Testis (tissue), 2 donors: ENCODE measurements at regions not wholly inside any gene's neighbourhood (a gene's known extent, or its start where the extent isn't known, plus 50 kb on each side); places are given as distances from the start of the nearest gene placed in this dataset.

Source experiments
- DNase-seq: peaks from one replicate; pipeline ENCODE4 v3.0.0-alpha.2; 2019
- H3K27ac ChIP-seq, 2 donors: fragments of 200-600 bp; sonication (generic); one replicate each; pipeline ENCODE4 v1.5.1; 2019
- H3K27me3 ChIP-seq: fragments of 200-600 bp; sonication (generic); one replicate; pipeline ENCODE4 v1.5.1; 2019
- H3K36me3 ChIP-seq: fragments of 200-600 bp; sonication (generic); one replicate; pipeline ENCODE4 v1.5.1; 2017; ENCODE audit warnings: low read depth; ENCODE audit errors: missing control alignments
- H3K4me1 ChIP-seq: fragments of 200-600 bp; sonication (generic); one replicate; pipeline ENCODE4 v1.5.1; 2019
- H3K4me3 ChIP-seq, 2 donors: fragments of 200-600 bp; sonication (generic); one replicate each; pipeline ENCODE4 v1.5.1; 2017 to 2019
- H3K9me3 ChIP-seq: fragments of 200-600 bp; sonication (generic); one replicate; pipeline ENCODE4 v1.5.1; 2017
- POLR2A ChIP-seq: fragments of 450-650 bp; IDR thresholded peaks from one replicate; pipeline ENCODE4 v1.6.1; 2017; ENCODE audit warnings: antibody characterized with exemption, mild to moderate bottlenecking, moderate library complexity
- WGBS, 2 donors: methylation state at CpG; one replicate each; pipeline ENCODE4 v1.1.5; 2018; 5-methylcytosine and 5-hydroxymethylcytosine counted together
- intact Hi-C: fragments of 100-400 bp; cut with DNase I; formaldehyde crosslinking; loops from one replicate; pipeline ENCODE4 v1.15.1; 2023; ENCODE audit warnings: low total_unique reads
- TF ChIP-seq, protein P1 (sequence below), 3 experiments: fragments of 450-650 bp in 2 of 3; fragments of 200-600 bp in 1 of 3; sonication (generic) in 1 of 3; IDR thresholded peaks; one replicate each; pipeline ENCODE4 v1.5.1; 2016 to 2019; ENCODE audit warnings: antibody characterized with exemption in 3 of 3, mild to moderate bottlenecking in 2 of 3, moderate library complexity in 1 of 3

- intact Hi-C loops: no loop called here
These were observed 662.4 kb downstream of the SLITRK1 start for GRCh38 chr13:83219832-83220231.

DNA sequence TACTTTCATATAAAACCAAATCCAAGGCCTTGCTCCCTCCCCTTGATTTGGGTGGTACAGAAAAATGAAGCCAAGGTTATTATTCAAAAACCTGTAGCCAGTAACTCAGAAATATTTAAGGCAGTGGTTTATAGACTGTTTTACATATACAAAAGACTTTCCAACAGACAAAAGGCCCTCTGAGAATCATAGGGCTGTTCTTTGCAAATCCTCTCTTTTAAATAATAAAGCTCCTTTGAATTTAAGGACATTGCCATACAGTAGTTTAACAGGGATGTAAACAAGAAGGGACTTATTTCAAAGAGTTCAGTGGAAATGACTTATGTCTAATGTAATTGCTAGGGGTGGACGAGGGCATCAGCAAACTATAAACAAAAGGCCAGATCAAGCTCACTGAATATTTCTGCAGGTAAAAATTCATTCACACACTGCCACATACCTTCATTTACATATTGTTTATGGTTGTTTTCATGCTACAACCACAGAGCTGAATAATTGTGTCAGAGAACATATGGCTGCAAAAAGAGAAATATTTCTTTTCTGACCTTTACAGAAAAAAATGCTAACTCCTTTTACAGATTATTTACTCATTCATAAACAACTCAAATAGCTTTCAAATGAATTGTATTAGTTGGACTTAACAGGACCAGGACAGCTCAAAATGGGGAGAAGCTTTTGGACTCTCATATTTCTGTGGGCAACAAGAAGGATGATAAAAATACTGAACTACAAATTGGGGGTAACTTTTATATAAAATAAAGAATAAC lies 665.6 kb downstream of the SLITRK1 start:
- H3K27me3 ChIP-seq: no peaks in the 10 kb centered on the region
- H3K4me1 ChIP-seq: no peaks in the 10 kb centered on the region
- 71 to 76% methylated on average over 1 of the region's 1 CpG for WGBS, 2 donors
- DNase-seq: no peak
- H3K36me3 ChIP-seq: no peaks in the 10 kb centered on the region
- H3K9me3 ChIP-seq: no peaks in the 10 kb centered on the region
- no peak overlapping the region for H3K27ac ChIP-seq
- no peak overlapping the region for H3K4me3 ChIP-seq
- intact Hi-C loops: no loop called here
- TF ChIP-seq, protein P1, sequence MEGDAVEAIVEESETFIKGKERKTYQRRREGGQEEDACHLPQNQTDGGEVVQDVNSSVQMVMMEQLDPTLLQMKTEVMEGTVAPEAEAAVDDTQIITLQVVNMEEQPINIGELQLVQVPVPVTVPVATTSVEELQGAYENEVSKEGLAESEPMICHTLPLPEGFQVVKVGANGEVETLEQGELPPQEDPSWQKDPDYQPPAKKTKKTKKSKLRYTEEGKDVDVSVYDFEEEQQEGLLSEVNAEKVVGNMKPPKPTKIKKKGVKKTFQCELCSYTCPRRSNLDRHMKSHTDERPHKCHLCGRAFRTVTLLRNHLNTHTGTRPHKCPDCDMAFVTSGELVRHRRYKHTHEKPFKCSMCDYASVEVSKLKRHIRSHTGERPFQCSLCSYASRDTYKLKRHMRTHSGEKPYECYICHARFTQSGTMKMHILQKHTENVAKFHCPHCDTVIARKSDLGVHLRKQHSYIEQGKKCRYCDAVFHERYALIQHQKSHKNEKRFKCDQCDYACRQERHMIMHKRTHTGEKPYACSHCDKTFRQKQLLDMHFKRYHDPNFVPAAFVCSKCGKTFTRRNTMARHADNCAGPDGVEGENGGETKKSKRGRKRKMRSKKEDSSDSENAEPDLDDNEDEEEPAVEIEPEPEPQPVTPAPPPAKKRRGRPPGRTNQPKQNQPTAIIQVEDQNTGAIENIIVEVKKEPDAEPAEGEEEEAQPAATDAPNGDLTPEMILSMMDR (IDR thresholded peaks at IDR 0.05): no peak
- TF ChIP-seq POLR2A: no peak

More at GRCh38 chr13:83219832-83220231, 662.4 kb downstream of the SLITRK1 start:
- Histone ChIP-seq H3K27ac (no peak overlapping the region), H3K4me1 (no peaks in the 10 kb centered on the region), H3K36me3 (no peaks in the 10 kb centered on the region), H3K27me3 (no peaks in the 10 kb centered on the region), H3K9me3 (no peaks in the 10 kb centered on the region), H3K4me3 (no peak overlapping the region)
- 86 to 90% methylated on average over 3 of the region's 3 CpGs for WGBS, 2 donors
- TF ChIP-seq, protein P1 (IDR thresholded peaks at IDR 0.05): no peak
- TF ChIP-seq POLR2A: no peak
- DNase-seq: no peak

DNA sequence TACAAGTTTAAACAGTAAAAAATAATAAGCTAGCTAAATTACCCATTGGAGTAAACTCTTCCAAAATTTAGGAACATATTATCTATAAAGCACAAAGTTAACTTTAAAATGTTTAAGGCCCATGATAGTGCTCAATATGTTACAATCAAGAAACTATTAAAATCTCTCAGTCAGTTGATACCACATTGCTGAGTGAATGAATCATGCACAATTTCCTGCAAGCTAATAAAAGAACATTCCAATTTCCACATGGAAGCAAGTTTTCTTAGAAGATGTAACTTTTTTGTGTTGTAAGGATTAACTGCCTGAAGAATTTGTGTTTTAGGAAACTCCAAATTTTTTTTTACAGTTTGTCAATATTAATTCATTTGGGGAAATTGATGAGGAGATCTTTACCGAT lies 666.6 kb downstream of the SLITRK1 start:
- Histone ChIP-seq H3K27ac (no peak overlapping the region), H3K4me1 (no peaks in the 10 kb centered on the region), H3K9me3 (no peaks in the 10 kb centered on the region), H3K27me3 (no peaks in the 10 kb centered on the region), H3K36me3 (no peaks in the 10 kb centered on the region), H3K4me3 (no peak overlapping the region)
- 65 to 88% methylated on average over 1 of the region's 1 CpG for WGBS, 2 donors
- no peak for TF ChIP-seq POLR2A
- TF ChIP-seq, protein P1 (IDR thresholded peaks at IDR 0.05): no peak
- intact Hi-C loops: no loop called here
- no peak for DNase-seq

DNA sequence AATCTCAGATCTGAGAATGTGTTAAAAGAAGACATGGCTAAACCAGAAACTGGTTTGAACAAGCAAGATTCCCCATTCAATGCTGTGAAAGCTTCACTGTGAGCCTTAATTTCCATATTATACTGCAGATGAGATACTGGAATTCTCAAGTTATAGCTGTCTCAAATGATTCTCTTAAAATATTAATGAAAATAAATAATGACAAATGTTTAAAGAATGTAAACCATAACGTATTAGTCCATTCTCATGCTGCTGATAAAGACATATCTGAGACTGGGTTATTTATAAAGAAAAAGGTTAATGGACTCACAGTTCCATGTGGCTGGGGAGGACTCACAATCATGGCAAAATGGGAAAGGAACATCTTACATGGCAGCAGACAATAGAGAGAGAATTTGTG lies 667.8 kb downstream of the SLITRK1 start:
- 66 to 77% methylated on average over 1 of the region's 1 CpG for WGBS, 2 donors
- Histone ChIP-seq H3K27me3 (no peaks in the 10 kb centered on the region), H3K36me3 (no peaks in the 10 kb centered on the region), H3K9me3 (no peaks in the 10 kb centered on the region), H3K27ac (no peak overlapping the region), H3K4me1 (no peaks in the 10 kb centered on the region), H3K4me3 (no peak overlapping the region)
- TF ChIP-seq POLR2A: no peak
- TF ChIP-seq, protein P1 (IDR thresholded peaks at IDR 0.05): no peak
- DNase-seq: no peak
- intact Hi-C loops: no loop called here

DNA sequence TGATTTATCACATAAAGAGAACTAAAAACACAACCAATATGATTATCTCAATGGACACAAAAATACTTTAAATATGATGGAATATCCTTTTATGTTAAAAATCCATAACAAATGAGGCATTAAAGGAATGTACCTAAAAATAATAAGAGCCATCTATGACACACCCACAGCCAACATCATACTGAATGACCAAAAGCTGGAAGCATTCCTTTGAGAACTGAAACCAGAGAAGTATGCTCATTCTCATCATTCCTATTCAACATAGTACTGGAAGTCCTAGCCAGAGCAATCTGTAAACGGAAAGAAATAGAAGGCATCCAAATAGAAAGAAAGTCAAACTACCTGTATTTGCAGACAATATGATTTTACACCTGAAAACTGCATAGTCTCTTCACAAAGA lies 671.0 kb downstream of the SLITRK1 start:
- H3K4me3 ChIP-seq: no peak overlapping the region
- 58 to 79% methylated on average over 1 of the region's 1 CpG for WGBS, 2 donors
- no peaks in the 10 kb centered on the region for H3K4me1 ChIP-seq
- intact Hi-C loops: no loop called here
- no peak overlapping the region for H3K27ac ChIP-seq
- no peak for TF ChIP-seq POLR2A
- TF ChIP-seq, protein P1 (IDR thresholded peaks at IDR 0.05): no peak
- H3K36me3 ChIP-seq: no peaks in the 10 kb centered on the region
- no peaks in the 10 kb centered on the region for H3K9me3 ChIP-seq
- no peak for DNase-seq
- no peaks in the 10 kb centered on the region for H3K27me3 ChIP-seq
